B cell (primary cell): ENCODE measurements at regions not wholly inside any gene's neighbourhood (a gene's known extent, or its start where the extent isn't known, plus 50 kb on each side); places are given as distances from the start of the nearest gene placed in this dataset.
"Not testable (repeated sequence)": the region's sequence is repeated elsewhere in the genome, so short reads cannot be mapped to it uniquely, and the experiment has no call there.

Experiments
- ATAC-seq: fragments of 200-7000 bp; cut with Tn5 transposase; one replicate; pipeline ENCODE4 v1.10.0; 2021; ENCODE audit warnings: low read depth, mild to moderate bottlenecking, moderate number of reproducible peaks, moderate library complexity
- CTCF ChIA-PET: fragments of 350-600 bp; sonication (Branson Sonifier 250); formaldehyde crosslinking; loops from one replicate; lab custom pipeline; 2021; ENCODE audit warnings: antibody characterized with exemption, inconsistent platforms; lab: Charles Lee
- POLR2A ChIA-PET: fragments of 350-600 bp; sonication (Branson Sonifier 250); formaldehyde crosslinking; loops from one replicate; lab custom pipeline; 2021; ENCODE audit warnings: antibody characterized with exemption; lab: Charles Lee
- DNase-seq: peaks from one replicate; pipeline ENCODE4 v3.0.0; 2013
- H2AFZ ChIP-seq: 2 replicates; pipeline ENCODE4 v1.6.1; 2012; ENCODE audit warnings: mild to moderate bottlenecking, low read depth, low read length; ENCODE audit not compliant: insufficient read depth, poor library complexity, severe bottlenecking
- H3K27ac ChIP-seq, 2 donors: 1 replicate in 1 of 2; 2 replicates in 1 of 2; pipeline ENCODE4 v1.5.1; 2012 to 2013; ENCODE audit warnings: low read length in 2 of 2, mild to moderate bottlenecking in 2 of 2, moderate library complexity in 1 of 2
- H3K27me3 ChIP-seq, 4 experiments: fragments of 200-600 bp in 1 of 4; sonication (generic) in 1 of 4; replicated peaks in 1 of 4; 1 replicate in 2 of 4; 2 replicates in 2 of 4; pipeline versions ENCODE4 v1.6.1 to v1.7.0; 2013 to 2016; ENCODE audit warnings: low read length in 3 of 4, mild to moderate bottlenecking in 2 of 4, mixed read lengths in 1 of 4, moderate library complexity in 1 of 4; ENCODE audit not compliant: insufficient read depth in 4 of 4, control insufficient read depth in 3 of 4; ENCODE audit errors: control extremely low read depth in 1 of 4
- H3K36me3 ChIP-seq, 2 experiments: replicated peaks in 1 of 2; 1 replicate in 1 of 2; 2 replicates in 1 of 2; pipeline versions ENCODE4 v1.6.1 to v1.7.1; 2013; ENCODE audit warnings: low read length in 1 of 2; ENCODE audit not compliant: insufficient read depth in 2 of 2, control insufficient read depth in 1 of 2; ENCODE audit errors: control extremely low read depth in 1 of 2, extremely low read depth in 1 of 2
- H3K4me1 ChIP-seq, 2 donors: fragments of 200-600 bp in 1 of 2; sonication (generic) in 1 of 2; 1 replicate in 1 of 2; 2 replicates in 1 of 2; pipeline versions ENCODE4 v1.5.1 to v1.6.1; 2013 to 2017; ENCODE audit warnings: low read length in 2 of 2; ENCODE audit not compliant: control insufficient read depth in 2 of 2, insufficient read depth in 2 of 2
- H3K4me2 ChIP-seq: replicated peaks from 2 replicates; pipeline ENCODE3; 2012; ENCODE audit warnings: mild to moderate bottlenecking, low read depth, low read length; ENCODE audit not compliant: poor library complexity, severe bottlenecking
- H3K4me3 ChIP-seq, 5 experiments: fragments of 200-600 bp in 1 of 5; sonication (generic) in 1 of 5; 1 replicate in 3 of 5; 2 replicates in 2 of 5; pipeline versions ENCODE4 v1.5.1 to v1.7.0; 2011 to 2016; ENCODE audit warnings: low read length in 4 of 5, mild to moderate bottlenecking in 4 of 5, low read depth in 2 of 5, control low read depth in 1 of 5, moderate library complexity in 1 of 5; ENCODE audit not compliant: insufficient read depth in 1 of 5; ENCODE audit errors: control extremely low read depth in 1 of 5, extremely low read depth in 1 of 5
- H3K79me2 ChIP-seq: fragments of 200-600 bp; sonication (generic); one replicate; pipeline ENCODE4 v1.6.0; 2016; ENCODE audit warnings: low read length; ENCODE audit not compliant: control insufficient read depth, insufficient read depth
- H3K9ac ChIP-seq: fragments of 200-600 bp; sonication (generic); 2 replicates; pipeline ENCODE4 v1.6.1; 2017; ENCODE audit warnings: mild to moderate bottlenecking, low read length, moderate library complexity
- H3K9me3 ChIP-seq, 3 donors: one replicate each; pipeline versions ENCODE4 v1.6.1 to v1.7.1; 2013; ENCODE audit warnings: low read length in 2 of 3; ENCODE audit not compliant: control insufficient read depth in 2 of 3, insufficient read depth in 1 of 3; ENCODE audit errors: control extremely low read depth in 1 of 3
- H4K20me1 ChIP-seq: 2 replicates; pipeline ENCODE4 v1.6.0; 2012; ENCODE audit warnings: mild to moderate bottlenecking, low read length; ENCODE audit not compliant: insufficient read depth, control insufficient read depth, poor library complexity, severe bottlenecking
- H3K27ac Mint-ChIP-seq: one replicate; pipeline ENCODE4 v1.8.0; 2021; ENCODE audit warnings: mixed read lengths
- H3K27me3 Mint-ChIP-seq: one replicate; pipeline ENCODE4 v1.8.0; 2021; ENCODE audit warnings: mixed read lengths
- H3K4me1 Mint-ChIP-seq: one replicate; pipeline ENCODE4 v1.8.0; 2021; ENCODE audit warnings: mixed read lengths
- H3K4me3 Mint-ChIP-seq: one replicate; pipeline ENCODE4 v1.8.0; 2021; ENCODE audit warnings: mixed read lengths
- H3K9me3 Mint-ChIP-seq: one replicate; pipeline ENCODE4 v1.8.0; 2022; ENCODE audit warnings: mixed read lengths; ENCODE audit not compliant: insufficient read depth
- EZH2 ChIP-seq: IDR thresholded peaks from 2 replicates; pipeline ENCODE4 v1.6.1; 2012; ENCODE audit warnings: borderline replicate concordance, low read depth, mild to moderate bottlenecking, moderate library complexity, low read length; ENCODE audit not compliant: insufficient read depth, poor library complexity, severe bottlenecking
- WGBS: methylation state at CpG from one replicate; pipeline ENCODE4 v1.1.5; 2013; ENCODE audit warnings: missing lambda C conversion rate; ENCODE audit not compliant: insufficient coverage; 5-methylcytosine and 5-hydroxymethylcytosine counted together
- intact Hi-C: fragments of 100-400 bp; cut with micrococcal nuclease; formaldehyde crosslinking; loops from one replicate; pipeline ENCODE4 v1.10.0; 2022
- TF ChIP-seq, protein P1 (sequence below): fragments of 200-600 bp; IDR thresholded peaks from one replicate; pipeline ENCODE4 v1.8.0; 2022; ENCODE audit warnings: antibody characterized with exemption, mild to moderate bottlenecking

DNA sequence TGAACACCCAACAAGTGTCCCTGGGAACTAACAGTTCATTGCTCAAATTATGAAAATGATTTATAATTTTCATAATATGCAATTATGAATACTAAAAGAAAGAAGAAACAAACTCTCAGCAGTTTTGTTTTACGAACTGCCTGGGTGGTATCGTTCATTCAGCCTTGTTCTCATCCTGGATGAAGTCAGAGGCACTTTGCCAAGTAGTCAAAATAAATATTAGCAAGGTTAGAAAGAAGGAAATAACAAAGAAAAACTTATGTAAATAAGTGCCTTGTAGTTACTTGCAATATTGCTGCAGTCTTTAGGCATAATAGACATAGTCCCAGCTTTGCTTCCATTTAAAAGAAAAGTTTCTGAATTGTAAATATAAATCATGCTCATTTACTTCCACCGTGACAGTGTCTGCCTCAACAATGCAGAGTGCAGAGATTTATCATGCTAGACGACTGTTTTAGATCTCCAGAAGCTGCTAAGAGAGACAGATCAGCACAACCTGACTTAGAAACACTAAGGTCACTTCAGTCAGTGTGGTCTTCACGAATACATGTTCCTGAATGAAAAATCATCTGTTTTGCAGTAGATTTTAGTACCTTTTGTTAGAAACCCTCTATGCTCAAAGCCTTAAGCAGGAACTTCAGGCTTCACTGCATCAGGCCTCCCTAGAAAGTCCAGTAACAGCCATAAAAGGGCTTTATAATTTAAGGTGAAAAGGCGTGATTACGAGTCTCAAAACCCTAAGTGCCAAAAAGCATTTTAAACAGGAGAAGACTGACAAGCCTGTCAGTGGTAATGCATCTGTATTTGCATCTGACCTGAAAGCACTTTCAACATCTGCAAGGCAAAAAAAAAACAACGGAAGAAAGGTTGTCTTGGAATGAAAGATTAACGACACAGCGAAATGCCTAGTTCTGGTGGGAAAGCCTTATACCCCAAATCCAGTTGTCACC is 92.1 kb downstream of the TMEM167A start:
- no peaks in the 10 kb centered on the region for H3K27me3 ChIP-seq
- Mint-ChIP-seq H3K27me3 (no peaks in the 10 kb centered on the region), H3K9me3 (no peaks in the 10 kb centered on the region), H3K4me1 (peaks cover 2% of the 10 kb centered on the region), H3K27ac (no peak overlapping the region), H3K4me3 (no peak overlapping the region)
- ATAC-seq, result no peak
- H3K4me2 ChIP-seq, result no peak overlapping the region
- intact Hi-C loops, result no loop called here
- no peak for TF ChIP-seq EZH2
- H3K9ac ChIP-seq, result no peak overlapping the region
- H3K9me3 ChIP-seq, result no peaks in the 10 kb centered on the region
- CTCF ChIA-PET, result no interaction called here
- H3K4me3 ChIP-seq, result no peak overlapping the region
- no peak overlapping the region for H2AFZ ChIP-seq
- H3K36me3 ChIP-seq, result no peaks in the 10 kb centered on the region
- no peaks in the 10 kb centered on the region for H4K20me1 ChIP-seq
- H3K79me2 ChIP-seq, result no peaks in the 10 kb centered on the region
- WGBS, result 43% methylated on average over 2 of the region's 10 CpGs
- H3K4me1 ChIP-seq, result no peaks in the 10 kb centered on the region
- DNase-seq, result no peak
- POLR2A ChIA-PET, result no interaction called here
- H3K27ac ChIP-seq, result no peak overlapping the region

DNA sequence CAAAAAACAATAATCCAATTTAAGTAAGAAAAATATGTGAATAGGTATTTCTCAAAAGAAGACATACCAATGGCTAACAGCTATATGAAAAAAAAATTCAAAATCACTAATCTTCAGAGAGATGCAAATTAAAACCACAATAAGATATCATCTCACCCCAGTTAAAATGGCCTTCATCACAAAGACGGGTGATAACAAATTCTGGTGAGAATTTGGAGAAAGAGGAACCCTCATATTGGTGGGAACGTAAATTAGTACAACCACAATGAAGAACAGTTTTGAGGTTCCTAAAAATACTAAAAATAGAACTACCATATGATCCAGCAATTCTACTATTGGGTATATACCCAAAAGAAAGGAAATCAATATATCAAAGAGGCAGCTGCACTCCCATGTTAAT is 94.3 kb downstream of the TMEM167A start:
- no peak for ATAC-seq

DNA sequence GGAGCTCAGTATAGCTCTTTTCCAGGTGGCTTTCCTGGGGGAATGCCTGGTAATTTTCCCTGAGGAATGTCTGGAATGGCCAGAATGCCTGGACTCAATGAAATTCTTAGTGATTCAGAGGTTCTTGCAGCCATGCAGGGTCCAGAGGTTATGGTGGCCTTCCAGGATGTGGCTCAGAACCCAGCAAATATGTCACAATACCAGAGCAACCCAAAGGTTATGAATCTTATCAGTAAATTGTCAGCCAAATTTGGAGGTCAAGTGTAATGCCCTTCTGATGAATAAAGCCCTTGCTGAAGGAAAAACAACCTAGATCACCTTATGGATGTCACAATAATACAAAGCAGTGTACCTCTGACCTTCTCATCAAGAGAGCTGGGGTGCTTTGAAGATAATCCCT is 100.3 kb downstream of the TMEM167A start:
- POLR2A ChIA-PET, H3K4me3 Mint-ChIP-seq, DNase-seq, H3K4me2 ChIP-seq, ATAC-seq, H3K36me3 ChIP-seq, H3K79me2 ChIP-seq, CTCF ChIA-PET, H3K27ac Mint-ChIP-seq, H3K27ac ChIP-seq, H3K9me3 Mint-ChIP-seq, H3K4me1 Mint-ChIP-seq, H3K4me3 ChIP-seq, H3K9ac ChIP-seq, H3K27me3 Mint-ChIP-seq, H4K20me1 ChIP-seq, H2AFZ ChIP-seq, intact Hi-C loops, H3K4me1 ChIP-seq, H3K27me3 ChIP-seq: not testable (repeated sequence)
- H3K9me3 ChIP-seq, result peaks cover 0 to 16% (median 16%) of the 10 kb centered on the region in 3 donors

More for the DNA sequence above, 94.3 kb downstream of the TMEM167A start:
- Histone ChIP-seq H3K4me3 (no peak overlapping the region), H3K9me3 (peaks cover 0 to 2% (median 0%) of the 10 kb centered on the region in 3 donors), H3K79me2 (no peaks in the 10 kb centered on the region), H3K4me1 (no peaks in the 10 kb centered on the region), H4K20me1 (no peaks in the 10 kb centered on the region), H3K36me3 (no peaks in the 10 kb centered on the region), H3K9ac (no peak overlapping the region), H2AFZ (no peak overlapping the region), H3K27ac (no peak overlapping the region), H3K4me2 (no peak overlapping the region), H3K27me3 (no peaks in the 10 kb centered on the region)
- no peak for DNase-seq
- H3K4me3 Mint-ChIP-seq, result no peak overlapping the region
- peaks cover 2% of the 10 kb centered on the region for H3K4me1 Mint-ChIP-seq
- no peak for TF ChIP-seq EZH2
- TF ChIP-seq, protein P1, sequence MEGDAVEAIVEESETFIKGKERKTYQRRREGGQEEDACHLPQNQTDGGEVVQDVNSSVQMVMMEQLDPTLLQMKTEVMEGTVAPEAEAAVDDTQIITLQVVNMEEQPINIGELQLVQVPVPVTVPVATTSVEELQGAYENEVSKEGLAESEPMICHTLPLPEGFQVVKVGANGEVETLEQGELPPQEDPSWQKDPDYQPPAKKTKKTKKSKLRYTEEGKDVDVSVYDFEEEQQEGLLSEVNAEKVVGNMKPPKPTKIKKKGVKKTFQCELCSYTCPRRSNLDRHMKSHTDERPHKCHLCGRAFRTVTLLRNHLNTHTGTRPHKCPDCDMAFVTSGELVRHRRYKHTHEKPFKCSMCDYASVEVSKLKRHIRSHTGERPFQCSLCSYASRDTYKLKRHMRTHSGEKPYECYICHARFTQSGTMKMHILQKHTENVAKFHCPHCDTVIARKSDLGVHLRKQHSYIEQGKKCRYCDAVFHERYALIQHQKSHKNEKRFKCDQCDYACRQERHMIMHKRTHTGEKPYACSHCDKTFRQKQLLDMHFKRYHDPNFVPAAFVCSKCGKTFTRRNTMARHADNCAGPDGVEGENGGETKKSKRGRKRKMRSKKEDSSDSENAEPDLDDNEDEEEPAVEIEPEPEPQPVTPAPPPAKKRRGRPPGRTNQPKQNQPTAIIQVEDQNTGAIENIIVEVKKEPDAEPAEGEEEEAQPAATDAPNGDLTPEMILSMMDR, result no peak
- WGBS, result no CpG with 5 or more reads among the region's 2 CpGs
- POLR2A ChIA-PET, result no interaction called here
- intact Hi-C loops, result no loop called here
- H3K27me3 Mint-ChIP-seq, result no peaks in the 10 kb centered on the region
- no peak overlapping the region for H3K27ac Mint-ChIP-seq
- CTCF ChIA-PET, result no interaction called here
- no peaks in the 10 kb centered on the region for H3K9me3 Mint-ChIP-seq
